Gastroesophageal sphincter (tissue), 4 donors: ENCODE measurements at regions not wholly inside any gene's neighbourhood (a gene's known extent, or its start where the extent isn't known, plus 50 kb on each side); places are given as distances from the start of the nearest gene placed in this dataset.
"Not testable (repeated sequence)": the region's sequence is repeated elsewhere in the genome, so short reads cannot be mapped to it uniquely, and the experiment has no call there.

Source experiments
- ATAC-seq: fragments of 150-250 bp; one replicate; pipeline ENCODE4 v1.9.1; 2016; ENCODE audit warnings: mild to moderate bottlenecking, moderate library complexity
- H3K27ac ChIP-seq, 4 donors: fragments of 200-600 bp; sonication (generic) in 3 of 4; 1 replicate in 3 of 4; 2 replicates in 1 of 4; pipeline ENCODE4 v1.5.1; 2016 to 2019
- H3K27me3 ChIP-seq: fragments of 200-600 bp; sonication (generic); one replicate; pipeline ENCODE4 v1.5.1; 2019
- H3K36me3 ChIP-seq, 2 donors: fragments of 200-600 bp; sonication (generic); one replicate each; pipeline ENCODE4 v1.5.1; 2019; ENCODE audit warnings: control low read depth in 1 of 2
- H3K4me1 ChIP-seq, 3 donors: fragments of 200-600 bp; sonication (generic); 1 replicate in 2 of 3; 2 replicates in 1 of 3; pipeline ENCODE4 v1.5.1; 2016 to 2019; ENCODE audit warnings: control low read depth in 2 of 3
- H3K4me3 ChIP-seq, 2 donors: fragments of 200-600 bp; sonication (generic); one replicate each; pipeline ENCODE4 v1.5.1; 2019; ENCODE audit warnings: mild to moderate bottlenecking in 1 of 2, moderate library complexity in 1 of 2
- H3K9me3 ChIP-seq, 3 donors: fragments of 200-600 bp; sonication (generic); one replicate each; pipeline ENCODE4 v1.5.1; 2017 to 2019; ENCODE audit warnings: control low read depth in 2 of 3
- CTCF ChIP-seq, 4 experiments: fragments of 200-600 bp in 2 of 4; fragments of 450-650 bp in 2 of 4; sonication (generic) in 1 of 4; IDR thresholded peaks; one replicate each; pipeline ENCODE4 v1.5.1; 2017 to 2019; ENCODE audit warnings: antibody characterized with exemption in 4 of 4, mild to moderate bottlenecking in 2 of 4, moderate library complexity in 2 of 4
- EP300 ChIP-seq: sonication (generic); formaldehyde crosslinking; IDR thresholded peaks from one replicate; pipeline ENCODE4 v1.6.1; 2017; ENCODE audit warnings: antibody characterized with exemption, mild to moderate bottlenecking
- POLR2A ChIP-seq, 2 donors: fragments of 450-650 bp; IDR thresholded peaks; one replicate each; pipeline ENCODE4 v1.6.1; 2017; ENCODE audit warnings: antibody characterized with exemption in 2 of 2, mild to moderate bottlenecking in 2 of 2, moderate library complexity in 1 of 2
- POLR2AphosphoS5 ChIP-seq: sonication (generic); formaldehyde crosslinking; IDR thresholded peaks from one replicate; pipeline ENCODE4 v1.6.1; 2017; ENCODE audit warnings: antibody characterized with exemption
- WGBS, 2 donors: methylation state at CpG; one replicate each; pipeline ENCODE4 v1.1.5; 2018; ENCODE audit warnings: low coverage in 1 of 2; 5-methylcytosine and 5-hydroxymethylcytosine counted together

DNA sequence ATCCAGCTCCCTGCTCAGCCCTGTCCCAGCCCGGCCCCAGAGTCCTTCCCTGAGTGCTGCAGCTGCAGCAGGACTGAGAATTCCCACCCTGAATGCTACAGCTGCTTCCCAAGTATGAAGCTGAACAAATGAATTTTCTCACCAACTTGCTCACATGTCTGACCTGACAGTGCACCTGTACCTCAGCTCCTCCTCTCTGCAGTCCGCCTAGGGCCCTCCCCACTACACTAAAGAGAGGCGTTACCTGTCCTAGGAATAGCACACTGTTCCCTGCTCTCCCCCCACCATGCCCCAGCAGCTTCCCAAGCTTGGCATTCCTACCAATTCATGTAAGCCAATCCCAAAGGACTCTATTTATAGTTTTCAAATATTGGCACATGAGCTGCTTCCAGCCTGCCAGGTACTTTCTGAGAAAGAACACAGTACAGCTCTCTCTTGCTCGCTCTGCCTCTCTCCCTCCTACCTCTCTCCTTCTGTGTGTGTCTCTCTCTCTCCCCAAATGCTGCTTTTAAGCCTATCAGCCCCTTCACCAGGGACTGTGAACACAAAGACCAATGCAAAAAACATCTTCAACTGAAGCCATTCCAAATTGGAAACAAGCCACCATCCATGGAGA, 400.1 kb downstream of the TNS3 start:
- no peaks in the 10 kb centered on the region for H3K36me3 ChIP-seq
- H3K27ac ChIP-seq, result peak overlapping the region in 3 of 4 donors; percentile 59 to 62 (median 62)
- H3K9me3 ChIP-seq, result no peaks in the 10 kb centered on the region
- H3K4me3 ChIP-seq, result no peak overlapping the region
- ATAC-seq, result peak; percentile 55
- peaks cover 5 to 69% (median 16%) of the 10 kb centered on the region in 3 donors for H3K4me1 ChIP-seq
- TF ChIP-seq POLR2AphosphoS5 (no peak), POLR2A (IDR thresholded peaks at IDR 0.05) (no peak), EP300 (no peak), CTCF (IDR thresholded peaks at IDR 0.05) (no peak)
- 29 to 44% methylated on average over 3 to 4 of the region's 4 CpGs for WGBS, 2 donors
- no peaks in the 10 kb centered on the region for H3K27me3 ChIP-seq

GRCh38 chr7:47180516-47180826, 401.4 kb downstream of the TNS3 start:
- peak; percentile 53 for ATAC-seq
- H3K27me3 ChIP-seq, result no peaks in the 10 kb centered on the region
- H3K9me3 ChIP-seq, result no peaks in the 10 kb centered on the region
- no peak overlapping the region for H3K4me3 ChIP-seq
- 65 to 72% methylated on average over 2 to 3 of the region's 3 CpGs for WGBS, 2 donors
- no peak overlapping the region for H3K27ac ChIP-seq
- no peak for TF ChIP-seq EP300
- no peak for TF ChIP-seq CTCF (IDR thresholded peaks at IDR 0.05)
- no peak for TF ChIP-seq POLR2AphosphoS5
- no peak for TF ChIP-seq POLR2A (IDR thresholded peaks at IDR 0.05)
- H3K4me1 ChIP-seq, result peaks cover 5 to 58% (median 13%) of the 10 kb centered on the region in 3 donors
- no peaks in the 10 kb centered on the region for H3K36me3 ChIP-seq

GRCh38 chr7:47179812-47180515, 401.9 kb downstream of the TNS3 start:
- no peaks in the 10 kb centered on the region for H3K36me3 ChIP-seq
- no peak overlapping the region for H3K27ac ChIP-seq
- WGBS, 2 donors, result 33 to 40% methylated on average over 6 of the region's 8 CpGs
- TF ChIP-seq POLR2A (IDR thresholded peaks at IDR 0.05) (no peak), EP300 (no peak), CTCF (IDR thresholded peaks at IDR 0.05) (peak; percentile 72 to 87 (median 76)), POLR2AphosphoS5 (no peak)
- no peak overlapping the region for H3K4me3 ChIP-seq
- H3K4me1 ChIP-seq, result peaks cover 5 to 53% (median 10%) of the 10 kb centered on the region in 3 donors
- no peaks in the 10 kb centered on the region for H3K27me3 ChIP-seq
- peak; percentile 67 for ATAC-seq
- H3K9me3 ChIP-seq, result no peaks in the 10 kb centered on the region

DNA sequence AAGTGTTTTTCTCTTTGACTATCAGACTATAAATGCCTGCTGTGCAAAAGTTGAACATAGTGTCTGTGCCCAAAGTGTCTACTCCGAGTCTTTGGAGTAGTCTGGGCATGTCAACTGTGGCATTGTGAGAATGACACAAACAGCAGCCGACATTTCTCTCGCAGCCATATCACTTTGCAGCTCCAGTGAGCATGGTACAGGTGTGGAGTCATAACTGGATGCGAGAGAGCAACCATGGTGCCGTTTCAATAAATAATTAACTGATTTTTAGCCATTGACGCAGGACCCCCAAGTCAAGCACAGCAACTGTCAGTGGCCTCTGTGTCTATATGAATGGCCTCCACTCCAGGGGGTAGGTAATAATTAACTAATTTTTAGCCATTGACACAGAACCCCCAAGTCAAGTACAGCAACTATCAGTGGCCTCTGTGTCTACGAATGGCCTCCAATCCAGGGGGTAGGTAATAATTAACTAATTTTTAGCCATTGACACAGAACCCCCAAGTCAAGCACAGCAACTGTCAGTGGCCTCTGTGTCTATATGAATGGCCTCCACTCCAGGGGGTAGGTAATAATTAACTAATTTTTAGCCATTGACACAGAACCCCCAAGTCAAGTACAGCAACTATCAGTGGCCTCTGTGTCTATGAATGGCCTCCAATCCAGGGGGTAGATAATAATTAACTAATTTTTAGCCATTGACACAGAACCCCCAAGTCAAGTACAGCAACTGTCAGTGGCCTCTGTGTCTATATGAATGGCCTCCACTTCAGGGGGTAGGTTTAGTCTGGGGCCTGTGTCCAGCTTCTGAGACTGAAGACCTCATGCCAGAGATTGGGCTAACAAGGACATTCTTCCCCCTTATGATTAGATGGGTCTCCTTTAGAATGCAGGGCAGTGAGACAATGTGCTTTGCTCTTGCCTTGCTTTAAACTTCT, 409.0 kb downstream of the TNS3 start:
- not testable (repeated sequence) for H3K4me1 ChIP-seq, H3K4me3 ChIP-seq, H3K27me3 ChIP-seq, ATAC-seq, H3K27ac ChIP-seq, H3K36me3 ChIP-seq, H3K9me3 ChIP-seq
- 89 to 100% methylated on average over 1 to 3 of the region's 7 CpGs for WGBS, 2 donors

DNA sequence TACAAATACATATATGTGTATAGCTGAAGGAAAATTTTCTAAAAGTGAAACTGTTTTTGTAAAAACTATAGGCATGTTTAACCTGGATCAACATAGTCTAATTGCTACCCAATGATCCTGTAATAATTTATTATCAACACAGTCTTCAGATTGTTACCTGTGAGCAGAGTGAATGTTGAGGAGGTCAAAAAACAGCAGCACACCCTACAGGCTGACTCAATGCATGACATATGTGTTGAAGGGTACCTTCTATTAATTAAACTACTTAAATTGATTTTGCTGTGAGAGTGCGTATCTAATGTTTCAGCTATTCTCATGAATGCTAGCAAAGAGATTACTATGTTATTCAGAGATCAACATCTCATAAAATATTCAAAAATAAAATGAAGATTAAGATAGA, 411.4 kb downstream of the TNS3 start:
- H3K36me3 ChIP-seq, result no peaks in the 10 kb centered on the region
- no peak overlapping the region for H3K27ac ChIP-seq
- no peaks in the 10 kb centered on the region for H3K4me1 ChIP-seq
- no peak for ATAC-seq
- no peak overlapping the region for H3K4me3 ChIP-seq
- no peak for TF ChIP-seq CTCF (IDR thresholded peaks at IDR 0.05)
- TF ChIP-seq POLR2AphosphoS5, result no peak
- TF ChIP-seq POLR2A (IDR thresholded peaks at IDR 0.05), result no peak
- no peak for TF ChIP-seq EP300
- H3K9me3 ChIP-seq, result no peaks in the 10 kb centered on the region
- WGBS, 2 donors, result 100% methylated on average over 1 of the region's 1 CpG
- H3K27me3 ChIP-seq, result no peaks in the 10 kb centered on the region
